Sciatic nerve (tissue), 2 donors: ENCODE measurements at regions not wholly inside any gene's neighbourhood (a gene's known extent, or its start where the extent isn't known, plus 50 kb on each side); places are given as distances from the start of the nearest gene placed in this dataset.

Experiments
- ATAC-seq: fragments of 200-7000 bp; cut with Tn5 transposase; one replicate; pipeline ENCODE4 v1.9.1; 2020; ENCODE audit warnings: mild to moderate bottlenecking, moderate library complexity
- DNase-seq: peaks from one replicate; pipeline ENCODE4 v3.0.0-alpha.2; 2020; ENCODE audit warnings: low spot score
- intact Hi-C: fragments of 100-400 bp; cut with DNase I; formaldehyde crosslinking; loops from one replicate; pipeline ENCODE4 v1.14.2; 2022
- donor health status: DM: no; HTN: no; CAD: no.
- donor health status: DM: no; HTN: no; CAD: no.

- no peak for DNase-seq
- ATAC-seq, result no peak
- intact Hi-C loops, result no loop called here
Observed at GRCh38 chr12:42769455-42769854, 179.9 kb upstream of the PRICKLE1 start.

- intact Hi-C loops, result no loop called here
- ATAC-seq (no peak), DNase-seq (no peak)
Observed at GRCh38 chr12:42767998-42768397, 178.5 kb upstream of the PRICKLE1 start.

GRCh38 chr12:42767326-42767954 lies 177.9 kb upstream of the PRICKLE1 start:
- intact Hi-C loops, result no loop called here
- ATAC-seq (no peak), DNase-seq (no peak)

GRCh38 chr12:42766754-42767153 lies 177.2 kb upstream of the PRICKLE1 start:
- ATAC-seq, result no peak
- intact Hi-C loops, result no loop called here
- DNase-seq, result no peak

- ATAC-seq (no peak), DNase-seq (no peak)
- intact Hi-C loops, result no loop called here
Observed at GRCh38 chr12:42766026-42766425, 176.5 kb upstream of the PRICKLE1 start.

GRCh38 chr12:42763682-42764081 lies 174.1 kb upstream of the PRICKLE1 start:
- ATAC-seq, result no peak
- no peak for DNase-seq
- intact Hi-C loops, result no loop called here

GRCh38 chr12:42762395-42762925 lies 172.9 kb upstream of the PRICKLE1 start:
- DNase-seq (no peak), ATAC-seq (no peak)
- intact Hi-C loops, result no loop called here

GRCh38 chr12:42761601-42762350 lies 172.2 kb upstream of the PRICKLE1 start:
- intact Hi-C loops, result no loop called here
- DNase-seq (no peak), ATAC-seq (no peak)

GRCh38 chr12:42761086-42761485 lies 171.5 kb upstream of the PRICKLE1 start:
- DNase-seq (no peak), ATAC-seq (no peak)
- intact Hi-C loops, result no loop called here

- ATAC-seq (no peak), DNase-seq (no peak)
- intact Hi-C loops, result no loop called here
Observed at GRCh38 chr12:42760550-42760949, 171.0 kb upstream of the PRICKLE1 start.

GRCh38 chr12:42759622-42760273 lies 170.2 kb upstream of the PRICKLE1 start:
- ATAC-seq (peak; percentile 94), DNase-seq (peak; percentile 83)
- intact Hi-C loops, result no loop called here

- ATAC-seq (no peak), DNase-seq (no peak)
- intact Hi-C loops, result no loop called here
Observed at GRCh38 chr12:42758806-42759205, 169.3 kb upstream of the PRICKLE1 start.

GRCh38 chr12:42757624-42758119 lies 168.1 kb upstream of the PRICKLE1 start:
- ATAC-seq (no peak), DNase-seq (no peak)
- intact Hi-C loops, result no loop called here

- no peak for DNase-seq
- intact Hi-C loops, result no loop called here
- ATAC-seq, result no peak
Observed at GRCh38 chr12:42756841-42757623, 167.5 kb upstream of the PRICKLE1 start.

- no peak for ATAC-seq
- intact Hi-C loops, result no loop called here
Observed at GRCh38 chr12:42750356-42750755, 160.8 kb upstream of the PRICKLE1 start.

GRCh38 chr12:42749239-42749638 lies 159.7 kb upstream of the PRICKLE1 start:
- DNase-seq, result no peak
- intact Hi-C loops, result no loop called here
- ATAC-seq, result no peak

More at GRCh38 chr12:42750356-42750755, 160.8 kb upstream of the PRICKLE1 start:
- DNase-seq, result no peak

GRCh38 chr12:42744539-42745182 lies 155.1 kb upstream of the PRICKLE1 start:
- intact Hi-C loops, result no loop called here
- ATAC-seq (peak; percentile 78), DNase-seq (no peak)

- ATAC-seq, result peak; percentile 60
- intact Hi-C loops, result no loop called here
- peak; percentile 60 for DNase-seq
Observed at GRCh38 chr12:42742716-42743115, 153.2 kb upstream of the PRICKLE1 start.
